Stimulated activated CD8-positive, alpha-beta memory T cell treated with anti-CD3 and anti-CD28 coated beads, Interleukin-7, amount 100 ng/mL, for 1 hour (primary cell): ENCODE measurements at regions not wholly inside any gene's neighbourhood (a gene's known extent, or its start where the extent isn't known, plus 50 kb on each side); places are given as distances from the start of the nearest gene placed in this dataset.
"Not testable (repeated sequence)": the region's sequence is repeated elsewhere in the genome, so short reads cannot be mapped to it uniquely, and the experiment has no call there.

ENCODE experiments used
- DNase-seq, 2 donors: peaks; one replicate each; pipeline ENCODE4 v3.0.0-alpha.2; 2020; ENCODE audit warnings: low read depth in 2 of 2

DNA sequence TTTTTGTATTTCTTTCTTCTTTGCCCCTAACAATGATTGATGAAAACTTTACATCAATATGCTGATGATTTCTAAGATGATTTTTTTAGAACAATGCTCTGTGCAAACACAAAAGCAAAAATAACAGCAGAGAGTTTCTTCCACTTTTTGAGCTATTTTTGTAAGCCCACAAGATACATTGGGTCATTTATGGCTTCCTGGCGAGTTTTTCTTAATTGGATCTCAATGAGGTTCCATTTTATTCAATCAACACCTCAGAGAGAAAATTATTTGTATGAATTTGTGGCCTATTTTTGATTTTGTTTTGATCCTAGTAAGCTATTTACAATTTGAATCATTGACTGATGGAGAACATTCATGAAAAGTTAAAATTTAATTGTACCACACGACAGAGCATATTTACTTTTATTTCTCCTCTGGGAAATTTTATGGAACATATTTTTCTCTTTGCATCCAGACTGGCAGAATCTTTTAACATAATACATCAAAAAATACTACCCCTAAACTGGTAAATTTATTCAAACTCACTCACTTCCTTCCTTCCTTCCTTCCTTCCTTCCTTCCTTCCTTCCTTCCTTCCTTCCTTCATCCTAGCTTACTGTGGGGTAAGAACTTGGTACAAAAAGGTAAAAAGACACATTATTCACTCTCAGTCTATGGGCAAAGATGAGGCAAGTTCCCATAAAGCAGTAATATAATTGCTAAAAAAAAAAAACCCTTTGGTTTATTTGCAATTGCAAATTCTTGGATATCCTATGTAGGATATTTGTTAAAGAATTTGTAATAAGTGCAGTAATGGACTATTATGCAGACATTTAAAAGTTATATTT, 710.4 kb downstream of the SLC4A3 start:
- DNase-seq, result no peak

DNA sequence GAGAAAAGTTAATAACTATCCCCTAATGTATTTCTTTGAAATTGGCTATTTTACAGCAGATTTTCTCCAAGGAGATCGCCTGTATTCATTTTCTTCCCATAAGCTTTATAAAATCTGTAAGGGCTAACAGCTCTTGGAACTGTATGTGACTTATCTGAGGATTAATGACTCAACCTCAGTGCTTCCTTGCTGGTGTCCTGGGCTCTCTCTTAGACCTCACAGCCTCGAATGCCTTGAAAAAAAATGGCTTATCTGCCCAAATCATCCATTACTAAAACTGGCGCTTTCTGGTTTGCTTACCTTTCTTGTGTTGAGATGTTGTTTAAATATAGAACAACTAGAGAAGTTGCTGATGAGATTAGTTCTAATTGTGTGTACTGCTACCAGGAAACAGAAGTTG, 713.6 kb downstream of the SLC4A3 start:
- DNase-seq, result no peak

DNA sequence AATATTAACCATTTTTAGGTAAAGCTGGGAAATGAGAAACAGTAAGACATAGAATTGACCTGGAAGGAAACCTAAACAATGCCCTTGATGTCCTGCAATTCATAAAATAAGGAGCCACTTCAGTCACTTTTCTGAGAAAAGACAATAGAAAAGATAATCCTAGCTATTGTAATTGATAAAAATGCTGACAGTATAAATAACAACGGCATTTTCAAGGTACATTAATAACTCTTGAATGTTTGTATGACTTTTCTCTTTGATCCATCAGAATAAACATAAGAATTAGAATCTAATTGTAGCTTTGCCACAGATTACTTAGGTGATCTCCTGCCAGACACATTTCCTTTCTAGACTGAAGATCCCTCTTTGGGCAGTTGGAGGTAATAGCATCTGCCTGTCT, 719.5 kb downstream of the SLC4A3 start:
- no peak for DNase-seq

DNA sequence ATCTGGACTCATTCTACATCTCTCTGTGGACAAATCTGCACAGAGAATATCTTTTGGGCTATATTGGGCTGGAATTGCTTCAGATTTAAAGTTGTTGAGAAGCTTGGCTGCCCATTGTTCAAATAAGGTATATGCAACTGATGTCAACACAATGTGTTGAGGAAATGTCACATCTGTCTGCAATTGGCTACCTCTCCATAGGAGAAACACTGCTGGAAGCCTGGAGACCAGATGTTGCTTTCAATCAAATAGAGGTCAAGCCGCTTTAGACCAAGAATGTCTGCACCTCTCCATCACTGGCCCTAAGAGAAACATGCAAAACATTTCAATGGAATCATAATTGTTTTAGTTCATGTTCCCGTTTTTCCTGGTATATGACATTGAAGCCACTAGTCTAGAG, 720.2 kb downstream of the SLC4A3 start:
- DNase-seq, result no peak

DNA sequence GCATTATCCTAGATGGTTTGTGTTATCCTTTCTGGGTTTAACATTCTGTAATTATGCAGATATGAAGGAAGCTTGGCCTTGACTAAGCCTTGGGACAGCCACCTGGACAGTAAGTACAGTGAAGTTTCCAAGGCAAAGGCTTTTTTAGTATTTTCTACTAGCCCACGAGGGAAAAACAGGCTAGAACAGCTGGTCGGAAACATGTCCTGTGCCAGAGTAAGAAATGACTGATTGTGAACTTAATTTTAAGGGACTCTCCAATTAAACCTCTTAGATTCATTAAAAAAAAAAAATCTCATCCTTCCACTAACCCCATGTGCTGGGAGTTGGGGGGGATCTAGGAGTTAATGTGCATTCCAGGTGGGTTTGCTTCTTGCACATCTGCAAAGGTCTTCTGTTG, 720.8 kb downstream of the SLC4A3 start:
- DNase-seq, result no peak

DNA sequence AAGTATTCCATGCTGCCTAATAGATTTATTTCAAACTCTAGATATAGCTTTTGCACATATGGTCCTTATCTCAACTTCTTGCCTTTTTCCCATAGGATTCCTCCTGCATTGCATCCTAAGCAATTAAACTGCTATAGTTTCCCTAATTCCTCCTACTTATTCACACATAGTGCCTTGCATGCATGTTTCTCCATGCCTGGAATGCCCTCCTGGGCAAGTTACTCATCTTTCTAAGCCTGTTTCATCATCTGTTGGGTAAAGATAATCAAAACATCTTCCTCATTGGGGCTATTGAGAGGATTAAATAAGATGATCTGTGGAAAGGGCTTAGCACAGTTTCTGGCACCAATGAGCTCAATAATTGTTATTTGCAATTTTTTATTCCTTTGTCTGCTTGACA, 726.5 kb downstream of the SLC4A3 start:
- no peak for DNase-seq

DNA sequence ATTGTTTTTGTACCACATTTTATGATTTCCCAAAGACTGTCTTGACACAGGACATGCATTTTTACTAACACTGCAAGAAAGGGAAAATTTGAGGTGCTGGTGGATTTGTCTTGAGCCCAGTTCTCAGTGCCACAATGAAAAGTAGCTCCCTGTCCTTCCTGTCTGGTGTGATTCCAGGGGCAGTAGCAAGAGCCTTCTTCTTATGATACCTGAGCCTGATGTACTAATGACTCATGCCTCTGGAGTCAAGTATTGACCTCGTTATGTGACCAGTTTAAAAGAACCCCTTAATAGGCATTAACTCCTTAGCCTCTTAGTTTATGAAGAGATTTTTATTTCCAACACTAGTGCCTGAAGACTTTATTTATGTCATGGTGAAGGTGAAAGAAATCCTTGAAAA, 728.6 kb downstream of the SLC4A3 start:
- no peak for DNase-seq

DNA sequence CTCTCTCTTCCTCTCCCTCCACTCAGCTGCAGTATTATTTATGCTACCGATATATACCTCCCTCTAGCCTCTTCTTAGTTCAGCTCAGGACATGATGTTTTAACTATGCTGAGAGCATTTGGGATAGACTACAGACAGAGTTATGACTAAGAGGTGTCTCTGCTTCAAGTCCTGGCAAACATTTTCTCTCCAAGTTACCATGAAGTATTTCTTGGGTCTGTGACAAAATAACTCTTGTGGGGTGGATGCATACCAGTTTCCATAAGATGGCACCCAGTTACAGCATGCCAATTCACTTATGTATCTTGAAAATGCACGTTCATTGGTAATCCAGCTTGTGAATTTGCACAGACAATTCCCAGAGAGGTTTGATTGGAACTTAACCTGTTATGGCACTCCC, 737.6 kb downstream of the SLC4A3 start:
- no peak for DNase-seq

DNA sequence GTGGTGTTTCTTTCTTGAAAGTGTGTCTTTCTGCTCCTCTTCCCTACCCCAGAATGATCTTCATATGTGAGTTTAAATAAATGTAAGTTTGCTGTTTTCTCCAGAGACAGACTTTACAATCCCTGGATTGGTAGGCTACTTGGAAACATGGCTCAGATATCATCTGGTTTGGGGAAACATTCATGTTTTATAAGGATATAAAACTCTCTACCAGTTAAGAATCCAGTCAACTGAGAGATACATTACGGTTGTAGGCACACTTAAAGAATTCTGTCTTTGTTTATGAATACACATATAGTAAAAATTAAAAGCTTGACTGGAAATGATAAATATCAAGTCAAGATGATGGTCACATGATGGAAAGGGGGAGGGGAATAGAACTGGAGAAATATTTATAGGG, 739.3 kb downstream of the SLC4A3 start:
- no peak for DNase-seq

DNA sequence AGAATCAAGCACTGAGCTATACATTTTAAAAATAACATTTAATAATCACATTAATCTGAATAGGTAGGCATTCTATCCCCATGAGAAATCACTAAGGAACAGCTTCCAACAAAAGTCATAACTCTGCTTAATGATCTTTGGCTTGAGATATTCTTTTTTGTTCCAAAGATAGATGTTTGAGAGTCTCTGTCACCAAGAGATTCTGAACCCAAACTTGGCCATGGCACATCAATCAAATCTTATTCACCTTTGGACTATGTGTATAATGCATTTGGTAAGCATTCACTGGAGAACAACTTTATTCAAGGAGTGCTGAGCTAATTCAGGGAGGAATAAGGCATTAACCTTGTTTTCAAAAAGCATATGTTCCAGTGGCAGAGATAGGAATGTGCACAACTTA, 743.3 kb downstream of the SLC4A3 start:
- no peak for DNase-seq

DNA sequence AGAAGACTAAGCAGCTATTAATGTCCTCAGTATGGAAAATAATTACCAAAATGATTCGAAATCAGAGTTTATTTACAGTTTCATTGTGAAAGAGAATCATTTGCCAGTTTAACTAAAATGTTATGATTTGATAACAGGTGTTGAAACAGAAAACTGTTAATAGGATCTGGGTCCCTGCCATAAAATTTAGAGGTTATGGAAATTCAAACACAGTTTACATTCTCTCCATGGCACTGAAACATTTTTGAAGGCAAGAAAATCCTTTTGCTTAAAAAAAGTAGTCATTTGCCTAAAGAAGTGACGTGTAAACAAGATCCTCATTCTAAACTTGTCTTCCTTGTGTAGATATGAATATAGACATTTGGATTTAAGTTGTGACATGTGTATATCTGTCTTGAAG, 743.8 kb downstream of the SLC4A3 start:
- no peak for DNase-seq

DNA sequence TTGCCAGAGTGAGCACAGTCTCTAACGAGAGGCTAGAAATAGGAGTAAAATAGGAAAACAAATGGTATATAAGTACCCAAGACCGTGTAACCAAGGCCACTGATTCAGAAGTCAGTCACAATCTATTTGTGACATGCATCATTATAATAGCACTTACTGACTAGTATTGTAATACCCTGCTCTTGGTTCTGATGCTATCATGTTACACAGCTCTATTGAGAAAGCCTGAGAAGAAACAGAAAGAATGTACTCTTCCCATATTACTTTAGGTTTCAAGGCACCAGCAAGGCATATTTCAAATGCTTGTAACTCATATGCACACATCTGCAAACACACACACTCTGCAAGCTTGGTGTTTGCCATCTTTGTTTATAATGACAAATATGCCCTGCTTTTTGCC, 746.4 kb downstream of the SLC4A3 start:
- DNase-seq, result no peak

DNA sequence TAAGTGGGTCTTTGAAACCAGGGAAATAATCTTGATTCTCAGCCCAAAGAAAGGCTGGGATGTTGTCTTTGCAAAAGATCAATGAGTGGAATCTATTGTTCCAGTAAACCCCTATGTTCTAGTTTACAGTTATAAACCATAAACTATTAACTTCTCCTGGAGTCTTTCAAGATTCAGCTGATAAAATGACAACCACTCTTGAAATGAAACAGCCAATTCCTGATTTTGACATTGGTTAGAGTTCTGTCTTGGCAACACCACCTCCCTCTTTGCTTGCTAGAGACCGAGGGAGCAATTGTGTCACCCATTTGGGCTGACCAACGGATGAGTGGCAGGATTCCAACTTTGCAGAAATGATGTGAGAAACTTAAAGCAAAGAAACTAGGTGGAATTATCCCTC, 746.9 kb downstream of the SLC4A3 start:
- no peak for DNase-seq

DNA sequence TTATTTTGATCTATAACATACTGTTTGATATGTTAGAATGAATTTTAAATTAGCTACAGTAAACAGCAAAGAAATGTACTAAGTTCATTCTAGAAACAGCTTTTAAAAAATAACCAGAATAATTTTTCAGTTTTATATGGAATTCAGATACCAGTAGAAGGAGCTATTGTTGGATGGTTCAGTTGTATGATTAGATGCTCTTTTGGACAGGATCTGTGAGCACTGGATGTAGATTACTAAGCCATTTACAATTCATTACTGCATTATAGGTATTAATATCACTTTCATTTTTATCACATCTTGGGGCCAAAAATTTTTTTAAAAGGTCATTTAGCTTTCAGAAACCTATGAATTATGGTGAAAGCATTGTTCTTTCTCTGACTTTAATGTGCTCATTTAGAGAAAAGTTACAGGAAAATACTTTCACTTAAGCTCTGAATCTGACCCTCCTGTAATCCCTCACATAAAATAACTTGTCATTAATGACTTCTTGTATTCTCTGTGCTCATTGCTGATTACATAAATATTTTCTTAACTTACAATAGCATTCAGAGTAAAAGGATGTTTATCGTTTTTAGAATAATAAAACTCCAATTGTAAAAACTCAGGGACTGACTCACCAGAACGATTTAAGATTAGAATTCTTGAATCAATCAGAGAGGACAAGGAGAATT, 750.2 kb downstream of the SLC4A3 start:
- DNase-seq, result no peak

DNA sequence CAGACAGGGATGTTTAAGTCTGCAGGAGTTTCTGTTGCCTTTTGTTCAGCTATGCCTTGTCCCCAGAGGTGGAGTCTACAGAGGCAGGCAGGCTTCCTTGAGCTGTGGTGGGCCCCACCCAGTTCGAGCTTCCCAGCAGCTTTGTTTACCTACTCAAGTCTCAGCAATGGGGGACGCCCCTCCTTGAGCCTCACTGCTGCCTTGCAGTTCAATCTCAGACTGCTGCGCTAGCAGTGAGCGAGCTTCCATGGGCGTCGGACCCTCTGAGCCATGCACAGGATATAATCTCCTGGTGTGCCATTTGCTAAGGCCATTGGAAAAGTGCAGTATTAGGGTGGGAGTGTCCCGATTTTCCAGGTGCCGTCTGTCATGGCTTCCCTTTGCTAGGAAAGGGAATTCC, 760.3 kb downstream of the SLC4A3 start:
- DNase-seq, result not testable (repeated sequence)

DNA sequence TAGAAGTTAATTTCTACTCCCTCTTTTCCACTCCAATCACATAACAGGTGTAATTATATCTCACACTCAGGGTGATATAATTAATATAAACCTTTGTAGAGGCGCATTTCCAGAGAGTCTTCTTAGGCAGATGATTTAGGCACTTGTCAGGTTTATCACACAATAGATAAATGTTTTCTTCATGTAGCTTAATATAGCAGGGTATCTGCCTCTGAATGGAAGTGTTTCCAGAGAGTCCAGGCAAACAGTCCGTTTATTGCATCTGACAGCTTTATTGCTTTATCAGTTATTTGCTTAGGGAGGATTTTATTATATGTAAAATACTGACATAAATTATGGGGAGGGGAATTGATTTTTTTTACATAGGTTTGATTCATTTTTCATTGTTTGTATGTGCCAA, 766.3 kb downstream of the SLC4A3 start:
- DNase-seq, result no peak

DNA sequence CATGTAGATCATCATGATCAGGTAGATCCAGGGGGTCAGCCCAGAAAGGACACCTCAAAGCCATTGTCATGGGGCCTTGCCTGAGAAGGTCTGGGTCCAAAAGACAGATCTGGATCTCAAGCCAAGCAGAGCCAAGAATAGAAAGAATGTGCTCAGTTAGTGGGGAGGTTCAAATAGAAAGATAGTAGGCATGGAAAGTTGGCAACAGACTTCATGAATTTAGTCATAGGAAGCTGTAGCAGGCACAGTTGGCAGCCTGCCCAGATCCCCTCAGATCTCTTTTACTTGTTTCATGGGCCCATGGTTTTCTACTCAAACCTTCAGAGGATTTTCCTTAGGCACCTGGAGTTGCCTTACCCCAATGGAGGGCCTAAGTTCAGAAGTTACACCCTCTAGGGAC, 767.0 kb downstream of the SLC4A3 start:
- DNase-seq, result no peak

DNA sequence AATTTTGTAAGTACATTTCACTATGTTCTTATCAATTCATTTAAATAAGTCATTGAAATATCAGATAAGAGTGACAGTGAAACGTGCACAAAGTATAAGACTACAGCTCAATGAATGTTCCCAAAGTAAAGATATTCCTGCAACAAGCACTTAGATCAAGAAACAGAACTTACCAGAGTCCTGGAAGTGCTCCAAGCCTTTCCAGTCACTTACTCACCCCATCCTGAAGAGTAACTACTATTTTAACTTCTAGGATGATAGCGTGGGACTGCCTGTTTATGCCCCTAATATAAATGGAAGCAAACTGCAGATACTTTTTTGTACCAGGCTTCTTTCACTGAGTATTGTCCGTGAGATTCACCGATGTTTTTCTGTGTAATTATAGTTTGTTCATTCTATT, 768.9 kb downstream of the SLC4A3 start:
- no peak for DNase-seq

DNA sequence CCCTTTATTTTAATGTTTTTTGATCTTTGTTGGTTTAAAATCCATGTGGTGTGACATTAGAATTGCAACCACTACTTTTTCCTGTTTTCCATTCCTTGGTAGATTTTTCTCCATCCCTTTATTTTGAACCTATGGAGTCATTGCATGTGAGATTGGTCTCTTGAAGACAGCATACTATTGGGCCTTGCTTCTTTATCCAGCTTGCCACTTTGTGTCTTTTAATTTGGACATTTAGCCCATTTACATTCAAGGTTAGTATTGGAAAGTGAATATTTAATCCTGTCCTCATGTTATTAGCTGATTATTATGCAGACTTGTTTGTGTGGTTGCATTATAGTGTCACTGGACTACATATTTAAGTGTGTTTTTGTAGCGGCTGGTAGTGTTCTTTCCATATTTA, 782.9 kb downstream of the SLC4A3 start:
- DNase-seq, result no peak

DNA sequence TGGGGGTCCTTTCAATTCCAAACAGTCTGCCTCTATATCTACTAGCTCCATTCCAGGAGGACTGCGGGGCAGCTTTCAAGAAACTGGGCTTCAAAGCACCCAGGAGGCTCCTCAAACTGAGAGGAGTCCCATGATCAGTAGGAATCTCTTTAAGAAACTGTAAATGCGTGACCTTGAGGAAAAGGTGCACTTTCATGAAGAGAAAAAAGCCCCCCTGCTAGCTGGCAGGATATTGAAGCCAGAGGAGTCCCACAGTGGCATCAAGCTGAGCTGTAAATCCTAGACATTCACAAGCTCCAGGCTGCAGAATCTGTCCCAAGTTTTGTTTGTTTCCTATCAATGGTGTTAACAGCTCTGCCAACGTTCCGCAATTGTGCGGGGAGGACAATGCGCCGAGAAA, 790.1 kb downstream of the SLC4A3 start:
- no peak for DNase-seq

DNA sequence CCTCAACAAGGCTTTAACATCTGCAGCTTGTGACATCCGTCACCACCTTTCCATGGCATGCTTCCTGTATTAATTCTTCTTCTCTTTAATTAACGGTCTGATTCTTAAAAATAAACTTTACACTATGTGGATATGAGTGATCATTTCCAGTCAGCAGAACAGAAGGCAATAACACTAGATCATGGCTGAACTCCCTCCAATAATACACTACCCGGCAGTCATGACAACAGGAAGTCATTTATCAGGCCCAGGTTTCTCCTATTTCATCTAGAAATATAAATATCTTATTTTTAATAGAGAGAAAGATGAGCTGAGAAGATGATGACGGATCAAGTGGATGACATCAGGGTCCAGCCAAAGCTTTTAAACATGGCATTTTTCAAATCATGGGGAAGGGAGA, 792.2 kb downstream of the SLC4A3 start:
- no peak for DNase-seq

DNA sequence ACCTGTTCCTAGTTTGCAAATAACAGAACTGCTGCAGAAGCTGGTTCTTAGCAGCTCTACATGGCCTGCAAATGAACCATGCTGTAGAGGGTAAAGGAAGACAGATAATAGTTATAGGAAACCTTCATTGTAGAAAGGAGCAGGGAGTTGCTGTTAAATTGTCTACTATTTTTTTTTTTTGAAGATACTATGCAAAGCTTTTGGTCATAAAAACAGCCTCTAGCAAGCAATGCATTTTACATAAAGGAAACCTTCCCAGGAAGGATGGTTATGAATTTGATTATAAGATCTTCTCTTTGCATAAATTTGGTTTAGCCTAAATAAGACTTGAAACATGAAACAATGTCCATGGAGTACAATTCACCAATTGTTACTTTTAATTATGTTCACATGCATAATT, 793.4 kb downstream of the SLC4A3 start:
- no peak for DNase-seq

DNA sequence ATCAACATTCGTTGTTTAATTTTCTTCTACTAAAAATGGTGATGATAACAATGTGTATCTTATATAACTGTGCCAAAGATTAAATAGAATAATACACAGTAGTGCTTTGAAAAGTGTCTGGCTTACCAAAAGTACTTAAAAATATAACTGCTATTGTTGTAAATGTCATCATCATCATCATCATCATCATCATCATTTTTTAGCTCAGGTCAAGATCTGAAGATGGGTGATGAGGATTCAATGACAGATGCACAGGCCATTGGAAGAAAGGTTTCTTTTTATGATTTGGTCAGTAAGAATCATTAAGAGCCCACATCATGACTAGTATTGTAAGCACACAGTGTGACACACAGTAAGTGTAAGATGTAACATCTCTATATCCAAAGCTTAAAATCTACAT, 795.2 kb downstream of the SLC4A3 start:
- DNase-seq, result no peak

DNA sequence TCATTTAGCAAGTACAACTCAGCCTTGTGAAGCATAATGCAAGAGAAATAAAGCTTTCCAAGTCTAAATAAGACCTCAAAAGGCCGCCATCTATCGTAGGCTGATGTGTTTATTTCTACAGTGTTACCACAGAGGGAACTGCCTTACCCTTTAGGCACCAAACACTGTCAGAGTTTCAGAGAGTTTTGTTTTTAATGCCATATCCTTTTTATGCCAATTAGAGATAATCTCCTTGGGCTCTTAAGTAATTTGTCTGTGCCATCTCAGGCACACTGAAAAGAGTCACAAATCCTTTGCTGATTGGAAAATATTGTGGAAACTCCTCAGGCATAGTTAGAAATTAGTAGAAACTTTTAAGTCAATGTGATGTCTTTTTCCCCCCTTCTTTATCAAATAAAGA, 797.1 kb downstream of the SLC4A3 start:
- DNase-seq, result no peak
